GM11168 (cell line): ENCODE measurements at regions not wholly inside any gene's neighbourhood (a gene's known extent, or its start where the extent isn't known, plus 50 kb on each side); places are given as distances from the start of the nearest gene placed in this dataset.
"Not testable (repeated sequence)": the region's sequence is repeated elsewhere in the genome, so short reads cannot be mapped to it uniquely, and the experiment has no call there.

Experiments
- in situ Hi-C: fragments of 300-500 bp; cut with MboI; formaldehyde crosslinking; loops from one replicate; pipeline ENCODE4 v1.12.0; 2022; ENCODE audit warnings: low sequenced_read_pairs; ENCODE audit not compliant: unreplicated experiment

GRCh38 chr17:33945646-33946546 lies 309.2 kb upstream of the CCL2 start:
- in situ Hi-C loops = no loop called here

GRCh38 chr17:33947762-33948161 lies 307.3 kb upstream of the CCL2 start:
- in situ Hi-C loops = no loop called here

- in situ Hi-C loops = no loop called here
These were observed 306.8 kb upstream of the CCL2 start for GRCh38 chr17:33948309-33948708.

- in situ Hi-C loops = no loop called here
These were observed 306.0 kb upstream of the CCL2 start for GRCh38 chr17:33949100-33949499.

GRCh38 chr17:33950061-33950460 lies 305.0 kb upstream of the CCL2 start:
- in situ Hi-C loops = no loop called here

GRCh38 chr17:33952425-33952824 lies 302.7 kb upstream of the CCL2 start:
- in situ Hi-C loops = no loop called here

GRCh38 chr17:33954597-33954996 lies 300.5 kb upstream of the CCL2 start:
- in situ Hi-C loops = no loop called here

- in situ Hi-C loops = no loop called here
These were observed 299.6 kb upstream of the CCL2 start for GRCh38 chr17:33955461-33955860.

- in situ Hi-C loops = not testable (repeated sequence)
These were observed 296.0 kb upstream of the CCL2 start for GRCh38 chr17:33959098-33959497.

GRCh38 chr17:33962857-33963655 lies 292.0 kb upstream of the CCL2 start:
- in situ Hi-C loops = no loop called here

GRCh38 chr17:33964344-33964979 lies 290.6 kb upstream of the CCL2 start:
- in situ Hi-C loops = no loop called here

GRCh38 chr17:33966410-33967059 lies 288.6 kb upstream of the CCL2 start:
- in situ Hi-C loops = no loop called here

- in situ Hi-C loops = no loop called here
These were observed 287.3 kb upstream of the CCL2 start for GRCh38 chr17:33967608-33968349.

- in situ Hi-C loops = no loop called here
These were observed 286.6 kb upstream of the CCL2 start for GRCh38 chr17:33968350-33969044.

GRCh38 chr17:33970279-33970678 lies 284.8 kb upstream of the CCL2 start:
- in situ Hi-C loops = no loop called here

- in situ Hi-C loops = no loop called here
These were observed 282.3 kb upstream of the CCL2 start for GRCh38 chr17:33972763-33973162.

- in situ Hi-C loops = no loop called here
These were observed 281.6 kb upstream of the CCL2 start for GRCh38 chr17:33973491-33973890.

- in situ Hi-C loops = no loop called here
These were observed 280.8 kb upstream of the CCL2 start for GRCh38 chr17:33974276-33974675.

GRCh38 chr17:33976831-33977230 lies 278.3 kb upstream of the CCL2 start:
- in situ Hi-C loops = no loop called here
